HepG2 (cell line): ENCODE measurements at regions not wholly inside any gene's neighbourhood (a gene's known extent, or its start where the extent isn't known, plus 50 kb on each side); places are given as distances from the start of the nearest gene placed in this dataset.

Experiments used
- ATAC-seq: fragments of 200-7000 bp; cut with Tn5 transposase; 3 replicates; pipeline ENCODE4 v1.9.1; 2020; ENCODE audit warnings: mild to moderate bottlenecking, moderate library complexity
- BruUV-seq: library from RNA; stranded (reverse); fragments of 400-500 nt; replicated peaks from 2 replicates; lab custom pipeline; 2021; lab: Mats Ljungman, UMichigan
- CTCF ChIA-PET: fragments of 300-600 bp; formaldehyde crosslinking; extraction: SDS; loops from one replicate; lab custom pipeline; 2021; ENCODE audit warnings: low total read pairs, inconsistent platforms, low intra/inter-chr PET ratio; lab: Yijun Ruan, JAX
- POLR2A ChIA-PET: fragments of 350-600 bp; sonication (Branson Sonifier 250); formaldehyde crosslinking; loops from one replicate; lab custom pipeline; 2020; ENCODE audit warnings: antibody characterized with exemption, inconsistent platforms; lab: Yijun Ruan, JAX
- DNase-seq: peaks from one replicate; pipeline ENCODE4 v3.0.0-alpha.2; 2015; ENCODE audit warnings: low spot score
- FAIRE-seq: peaks from 3 replicates; lab custom pipeline; 2011; peaks lifted over from hg19 to GRCh38; lab: Jason Lieb, UNC
- H2AFZ ChIP-seq: one replicate; pipeline ENCODE4 v1.6.1; 2011; ENCODE audit warnings: low read length, inconsistent platforms
- H3K27ac ChIP-seq: fragments of 300-600 bp; 3 replicates; pipeline ENCODE4 v1.8.0; 2011; ENCODE audit warnings: mixed run types, mild to moderate bottlenecking, mixed read lengths, low read length, inconsistent platforms; ENCODE audit not compliant: insufficient read depth; ENCODE audit errors: extremely low read length
- H3K27me3 ChIP-seq, 2 experiments: fragments of 200-600 bp in 1 of 2; 2 replicates in 1 of 2; 3 replicates in 1 of 2; pipeline versions ENCODE4 v1.6.0 to v1.8.0; 2011; ENCODE audit warnings: low read length in 2 of 2, mild to moderate bottlenecking in 2 of 2, moderate library complexity in 2 of 2, inconsistent platforms in 1 of 2; ENCODE audit not compliant: insufficient read depth in 2 of 2, control insufficient read depth in 1 of 2
- H3K36me3 ChIP-seq, 2 experiments: fragments of 200-600 bp in 1 of 2; replicated peaks in 1 of 2; 2 replicates in 1 of 2; 3 replicates in 1 of 2; pipeline versions ENCODE4 v1.5.1 to v1.8.0; 2011; ENCODE audit warnings: low read length in 2 of 2, inconsistent platforms in 1 of 2; ENCODE audit not compliant: insufficient read depth in 2 of 2, control insufficient read depth in 1 of 2
- H3K4me1 ChIP-seq: 2 replicates; pipeline ENCODE4 v1.5.1; 2012; ENCODE audit warnings: low read length, inconsistent platforms; ENCODE audit not compliant: insufficient read depth
- H3K4me2 ChIP-seq: 2 replicates; pipeline ENCODE4 v1.6.0; 2011; ENCODE audit warnings: low read depth, low read length, inconsistent platforms
- H3K4me3 ChIP-seq, 3 experiments: fragments of 200-600 bp in 1 of 3; sonication (generic), shearing (Covaris generic) in 1 of 3; replicated peaks in 1 of 3; 2 replicates each; pipeline ENCODE4 v1.5.1; 2011 to 2016; ENCODE audit warnings: low read length in 3 of 3, inconsistent platforms in 2 of 3, low read depth in 2 of 3, mild to moderate bottlenecking in 2 of 3, control low read depth in 1 of 3, mixed read lengths in 1 of 3; ENCODE audit not compliant: insufficient read depth in 1 of 3
- H3K79me2 ChIP-seq: one replicate; pipeline ENCODE4 v1.6.1; 2011; ENCODE audit warnings: low read length, inconsistent platforms; ENCODE audit not compliant: insufficient read depth
- H3K9ac ChIP-seq: 2 replicates; pipeline ENCODE4 v1.6.0; 2011; ENCODE audit warnings: mild to moderate bottlenecking, low read depth, low read length, inconsistent platforms; ENCODE audit not compliant: insufficient read depth
- H3K9me3 ChIP-seq: 2 replicates; pipeline ENCODE4 v1.5.1; 2012; ENCODE audit warnings: mild to moderate bottlenecking, low read length
- H4K20me1 ChIP-seq: 2 replicates; pipeline ENCODE4 v1.6.0; 2011; ENCODE audit warnings: inconsistent platforms, mild to moderate bottlenecking, low read length, moderate library complexity; ENCODE audit not compliant: insufficient read depth
- CREB1 ChIP-seq, 2 experiments: fragments of 450-650 bp in 1 of 2; IDR thresholded peaks; 2 replicates each; pipeline ENCODE4 v1.6.1; 2016 to 2017; ENCODE audit warnings: control low read depth in 1 of 2, mild to moderate bottlenecking in 1 of 2, missing compliant biosample characterization in 1 of 2, missing genetic modification characterization in 1 of 2
- HMG20A ChIP-seq: IDR thresholded peaks from 2 replicates; pipeline ENCODE4 v1.6.1; 2016; ENCODE audit warnings: borderline replicate concordance
- KLF13 ChIP-seq: sonication (generic); formaldehyde crosslinking; IDR thresholded peaks from 2 replicates; pipeline ENCODE4 v1.4.0; 2020; ENCODE audit warnings: mild to moderate bottlenecking, missing genetic modification reagents
- NFIB ChIP-seq: sonication (generic); formaldehyde crosslinking; IDR thresholded peaks from 2 replicates; pipeline ENCODE4 v1.9.0; 2021; ENCODE audit warnings: missing genetic modification reagents, mild to moderate bottlenecking, borderline replicate concordance
- SIN3B ChIP-seq: fragments of 150-350 bp; IDR thresholded peaks from 2 replicates; pipeline ENCODE4 v1.6.1; 2014; ENCODE audit warnings: low read length
- TAF1 ChIP-seq: sonication (generic); formaldehyde crosslinking; IDR thresholded peaks from 2 replicates; pipeline ENCODE4 v1.4.0; 2020; ENCODE audit warnings: missing genetic modification reagents
- TARDBP ChIP-seq: sonication (generic); formaldehyde crosslinking; IDR thresholded peaks from 2 replicates; pipeline ENCODE4 v1.8.0; 2022; ENCODE audit warnings: mild to moderate bottlenecking, missing genetic modification reagents
- TCF12 ChIP-seq, 2 experiments: fragments of 450-650 bp in 1 of 2; sonication (generic) in 1 of 2; formaldehyde crosslinking in 1 of 2; IDR thresholded peaks; 2 replicates each; pipeline versions ENCODE4 v1.6.1 to v1.8.0; 2017 to 2022; ENCODE audit warnings: antibody characterized with exemption in 1 of 2, mild to moderate bottlenecking in 1 of 2, missing genetic modification reagents in 1 of 2, moderate library complexity in 1 of 2
- ZFX ChIP-seq: sonication (generic); formaldehyde crosslinking; IDR thresholded peaks from 2 replicates; pipeline ENCODE4 v1.4.0; 2020; ENCODE audit warnings: mild to moderate bottlenecking, low read depth, missing genetic modification reagents, moderate library complexity
- ZNF382 ChIP-seq: sonication (generic); formaldehyde crosslinking; IDR thresholded peaks from 2 replicates; pipeline ENCODE4 v1.5.0; 2020; ENCODE audit warnings: missing genetic modification reagents, mild to moderate bottlenecking, borderline replicate concordance
- ZNF441 ChIP-seq: sonication (generic); formaldehyde crosslinking; IDR thresholded peaks from 2 replicates; pipeline ENCODE4 v1.7.0; 2021; ENCODE audit warnings: missing genetic modification reagents, borderline replicate concordance
- ZSCAN9 ChIP-seq: IDR thresholded peaks from 2 replicates; pipeline ENCODE4 v1.6.1; 2016; ENCODE audit warnings: borderline replicate concordance
- WGBS: methylation state at CpG from one replicate; pipeline ENCODE4 v1.1.6; 2017; ENCODE audit warnings: low lambda C conversion rate; 5-methylcytosine and 5-hydroxymethylcytosine counted together
- in situ Hi-C: cut with HindIII; loops from 2 replicates; pipeline ENCODE4 v1.10.0; 2017; ENCODE audit warnings: low pct_unique_long_range_greater_than_20kb; ENCODE audit not compliant: extremely low pct_ligation_motif_present
- intact Hi-C: fragments of 100-400 bp; cut with micrococcal nuclease; formaldehyde crosslinking; loops from one replicate; pipeline ENCODE4 v1.10.0; 2022; ENCODE audit not compliant: unreplicated experiment
- TF ChIP-seq, protein P1 (sequence below): sonication (generic); formaldehyde crosslinking; IDR thresholded peaks from 2 replicates; pipeline ENCODE4 v1.5.1; 2020; ENCODE audit warnings: missing genetic modification reagents, mild to moderate bottlenecking, borderline replicate concordance
- TF ChIP-seq, protein P2 (sequence below): sonication (generic); formaldehyde crosslinking; IDR thresholded peaks from 2 replicates; pipeline ENCODE4 v1.4.0; 2020; ENCODE audit warnings: low read depth, missing genetic modification reagents
- TF ChIP-seq, protein P3 (sequence below): sonication (generic); formaldehyde crosslinking; IDR thresholded peaks from 2 replicates; pipeline ENCODE4 v1.4.0; 2020; ENCODE audit warnings: missing genetic modification reagents, mild to moderate bottlenecking, borderline replicate concordance

DNA sequence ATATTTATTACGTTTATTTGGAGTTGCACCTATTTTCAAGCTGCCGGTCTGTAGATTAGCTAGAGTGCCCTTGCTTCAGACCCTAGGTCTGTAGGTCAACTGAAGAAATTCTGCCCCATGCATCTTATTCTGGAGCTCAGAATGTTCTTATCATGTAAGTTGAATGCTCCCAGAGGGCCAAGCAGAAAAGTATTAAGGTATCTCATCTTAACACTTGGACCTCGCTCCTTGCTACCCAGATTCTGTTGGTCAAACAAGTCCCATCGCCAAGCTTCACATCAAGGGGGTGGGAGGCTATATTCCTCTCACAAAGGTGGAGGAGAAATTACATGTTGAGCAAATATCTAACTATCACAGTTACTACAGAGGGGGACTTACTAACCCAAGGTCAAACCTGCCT, 187.7 kb downstream of the C1orf94 start:
- CTCF ChIA-PET: no interaction called here
- BruUV-seq: no TSS peak
- Histone ChIP-seq H3K9me3 (no peaks in the 10 kb centered on the region), H3K27me3 (no peaks in the 10 kb centered on the region)
- TF ChIP-seq ZFX (CRISPR knock-in tag) (no peak), KLF13 (CRISPR knock-in tag) (no peak), ZNF441 (no peak), TCF12 (IDR thresholded peaks at IDR 0.05) (no peak), TCF12 (CRISPR knock-in tag; IDR thresholded peaks at IDR 0.05) (no peak), CREB1 (IDR thresholded peaks at IDR 0.05) (no peak), CREB1 (CRISPR knock-in tag; IDR thresholded peaks at IDR 0.05) (no peak), TAF1 (no peak), ZSCAN9 (CRISPR knock-in tag) (no peak), TARDBP (CRISPR knock-in tag) (no peak), HMG20A (no peak), ZNF382 (CRISPR knock-in tag) (no peak), SIN3B (no peak), NFIB (CRISPR knock-in tag) (no peak)
- TF ChIP-seq, protein P1, sequence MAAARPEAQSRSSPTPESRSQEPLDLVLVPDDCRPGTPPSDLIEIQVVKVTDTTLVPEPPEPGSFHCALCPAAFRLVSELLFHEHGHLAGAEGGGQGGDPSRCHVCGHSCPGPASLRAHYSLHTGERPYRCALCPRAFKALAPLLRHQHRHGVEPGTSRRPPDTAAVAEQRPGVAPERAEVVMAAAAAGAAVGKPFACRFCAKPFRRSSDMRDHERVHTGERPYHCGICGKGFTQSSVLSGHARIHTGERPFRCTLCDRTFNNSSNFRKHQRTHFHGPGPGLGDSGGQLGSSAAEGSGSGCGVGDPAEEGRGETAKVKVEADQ: no peak
- TF ChIP-seq, protein P2, sequence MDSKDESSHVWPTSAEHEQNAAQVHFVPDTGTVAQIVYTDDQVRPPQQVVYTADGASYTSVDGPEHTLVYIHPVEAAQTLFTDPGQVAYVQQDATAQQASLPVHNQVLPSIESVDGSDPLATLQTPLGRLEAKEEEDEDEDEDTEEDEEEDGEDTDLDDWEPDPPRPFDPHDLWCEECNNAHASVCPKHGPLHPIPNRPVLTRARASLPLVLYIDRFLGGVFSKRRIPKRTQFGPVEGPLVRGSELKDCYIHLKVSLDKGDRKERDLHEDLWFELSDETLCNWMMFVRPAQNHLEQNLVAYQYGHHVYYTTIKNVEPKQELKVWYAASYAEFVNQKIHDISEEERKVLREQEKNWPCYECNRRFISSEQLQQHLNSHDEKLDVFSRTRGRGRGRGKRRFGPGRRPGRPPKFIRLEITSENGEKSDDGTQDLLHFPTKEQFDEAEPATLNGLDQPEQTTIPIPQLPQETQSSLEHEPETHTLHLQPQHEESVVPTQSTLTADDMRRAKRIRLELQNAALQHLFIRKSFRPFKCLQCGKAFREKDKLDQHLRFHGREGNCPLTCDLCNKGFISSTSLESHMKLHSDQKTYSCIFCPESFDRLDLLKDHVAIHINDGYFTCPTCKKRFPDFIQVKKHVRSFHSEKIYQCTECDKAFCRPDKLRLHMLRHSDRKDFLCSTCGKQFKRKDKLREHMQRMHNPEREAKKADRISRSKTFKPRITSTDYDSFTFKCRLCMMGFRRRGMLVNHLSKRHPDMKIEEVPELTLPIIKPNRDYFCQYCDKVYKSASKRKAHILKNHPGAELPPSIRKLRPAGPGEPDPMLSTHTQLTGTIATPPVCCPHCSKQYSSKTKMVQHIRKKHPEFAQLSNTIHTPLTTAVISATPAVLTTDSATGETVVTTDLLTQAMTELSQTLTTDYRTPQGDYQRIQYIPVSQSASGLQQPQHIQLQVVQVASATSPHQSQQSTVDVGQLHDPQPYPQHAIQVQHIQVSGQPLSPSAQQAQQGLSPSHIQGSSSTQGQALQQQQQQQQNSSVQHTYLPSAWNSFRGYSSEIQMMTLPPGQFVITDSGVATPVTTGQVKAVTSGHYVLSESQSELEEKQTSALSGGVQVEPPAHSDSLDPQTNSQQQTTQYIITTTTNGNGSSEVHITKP (CRISPR knock-in tag): no peak
- TF ChIP-seq, protein P3, sequence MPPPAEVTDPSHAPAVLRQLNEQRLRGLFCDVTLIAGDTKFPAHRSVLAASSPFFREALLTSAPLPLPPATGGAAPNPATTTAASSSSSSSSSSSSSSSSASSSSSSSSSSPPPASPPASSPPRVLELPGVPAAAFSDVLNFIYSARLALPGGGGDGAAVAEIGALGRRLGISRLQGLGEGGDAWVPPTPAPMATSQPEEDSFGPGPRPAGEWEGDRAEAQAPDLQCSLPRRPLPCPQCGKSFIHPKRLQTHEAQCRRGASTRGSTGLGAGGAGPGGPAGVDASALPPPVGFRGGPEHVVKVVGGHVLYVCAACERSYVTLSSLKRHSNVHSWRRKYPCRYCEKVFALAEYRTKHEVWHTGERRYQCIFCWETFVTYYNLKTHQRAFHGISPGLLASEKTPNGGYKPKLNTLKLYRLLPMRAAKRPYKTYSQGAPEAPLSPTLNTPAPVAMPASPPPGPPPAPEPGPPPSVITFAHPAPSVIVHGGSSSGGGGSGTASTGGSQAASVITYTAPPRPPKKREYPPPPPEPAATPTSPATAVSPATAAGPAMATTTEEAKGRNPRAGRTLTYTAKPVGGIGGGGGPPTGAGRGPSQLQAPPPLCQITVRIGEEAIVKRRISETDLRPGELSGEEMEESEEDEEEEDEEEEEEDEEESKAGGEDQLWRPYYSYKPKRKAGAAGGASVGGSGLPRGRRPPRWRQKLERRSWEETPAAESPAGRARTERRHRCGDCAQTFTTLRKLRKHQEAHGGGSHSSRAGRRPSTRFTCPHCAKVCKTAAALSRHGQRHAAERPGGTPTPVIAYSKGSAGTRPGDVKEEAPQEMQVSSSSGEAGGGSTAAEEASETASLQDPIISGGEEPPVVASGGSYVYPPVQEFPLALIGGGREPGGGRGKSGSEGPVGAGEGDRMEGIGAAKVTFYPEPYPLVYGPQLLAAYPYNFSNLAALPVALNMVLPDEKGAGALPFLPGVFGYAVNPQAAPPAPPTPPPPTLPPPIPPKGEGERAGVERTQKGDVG: no peak
- TF ChIP-seq, all 625 proteins: peak for 0
- Histone ChIP-seq H3K36me3 (no peaks in the 10 kb centered on the region), H3K27ac (no peak overlapping the region), H3K4me1 (no peaks in the 10 kb centered on the region), H3K79me2 (no peaks in the 10 kb centered on the region), H4K20me1 (no peaks in the 10 kb centered on the region), H3K4me3 (no peak overlapping the region), H3K9ac (no peak overlapping the region), H2AFZ (no peak overlapping the region), H3K4me2 (no peak overlapping the region)
- no peak for ATAC-seq
- POLR2A ChIA-PET: no interaction called here
- intact Hi-C loops (no loop called here), in situ Hi-C loops (no loop called here)
- no peak for FAIRE-seq
- WGBS: 34% methylated on average over 4 of the region's 4 CpGs
- DNase-seq: no peak
